A204.1 (cell line): ENCODE measurements at regions not wholly inside any gene's neighbourhood (a gene's known extent, or its start where the extent isn't known, plus 50 kb on each side); places are given as distances from the start of the nearest gene placed in this dataset.

Experiments used
- FAIRE-seq: peaks from 2 replicates; lab custom pipeline; 2012; peaks lifted over from hg19 to GRCh38; lab: Jason Lieb, UNC

DNA sequence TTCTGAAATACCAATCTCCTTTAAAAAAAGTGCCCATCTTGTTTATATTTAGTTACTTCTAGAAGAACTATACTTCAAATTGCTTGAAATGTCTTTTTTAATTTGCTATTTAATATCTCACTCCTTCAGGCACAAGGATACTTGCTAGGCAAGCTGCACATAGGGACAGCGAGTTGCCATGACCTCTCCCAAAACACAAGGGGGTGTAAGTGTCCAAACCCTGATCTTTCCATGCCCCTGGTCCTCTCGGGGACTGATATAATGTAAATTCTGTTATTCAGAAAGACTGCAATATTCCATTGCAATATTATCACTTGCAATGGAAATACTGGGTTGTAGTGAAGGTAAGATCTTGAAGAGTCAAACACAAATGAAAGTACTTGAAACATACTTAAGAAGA lies 480.4 kb downstream of the CETN3 start:
- FAIRE-seq, result no peak

DNA sequence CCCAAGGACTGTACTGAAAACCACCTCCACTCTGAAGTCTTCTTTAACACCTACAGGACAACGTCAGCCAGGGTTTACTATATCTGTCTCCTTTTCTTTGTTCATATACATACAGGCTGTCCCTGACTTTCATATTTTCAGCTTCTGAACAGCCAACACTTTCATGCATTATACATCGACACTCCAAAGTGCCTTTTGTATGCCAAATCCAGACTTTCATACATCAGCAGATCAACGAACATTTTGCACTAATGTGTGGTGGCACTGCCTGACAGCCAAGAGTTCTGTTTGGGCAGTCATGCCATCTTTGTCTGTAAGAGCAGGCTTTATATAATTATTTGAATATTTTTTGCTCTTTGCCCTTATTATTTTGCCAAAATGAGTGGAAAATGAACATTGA lies 487.4 kb downstream of the CETN3 start:
- no peak for FAIRE-seq

DNA sequence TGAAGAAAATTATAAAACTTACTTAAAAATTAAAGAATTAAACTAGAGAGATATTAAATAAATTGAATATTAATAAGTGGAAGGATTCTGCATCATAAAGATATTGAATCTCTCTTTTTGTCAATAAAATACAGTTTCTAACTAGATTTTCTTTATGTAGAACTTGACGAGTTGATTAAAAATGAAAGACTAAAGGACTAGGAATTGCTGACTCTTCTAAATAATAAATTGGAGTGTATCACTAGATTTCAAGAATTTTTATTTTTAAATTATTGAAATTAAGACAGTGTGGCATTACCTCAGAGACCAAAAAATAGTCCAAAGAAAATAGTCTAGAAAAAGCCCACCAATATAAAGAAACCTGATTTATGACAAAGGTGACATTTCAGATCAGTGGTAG lies 492.4 kb downstream of the CETN3 start:
- FAIRE-seq, result peak; percentile 47

DNA sequence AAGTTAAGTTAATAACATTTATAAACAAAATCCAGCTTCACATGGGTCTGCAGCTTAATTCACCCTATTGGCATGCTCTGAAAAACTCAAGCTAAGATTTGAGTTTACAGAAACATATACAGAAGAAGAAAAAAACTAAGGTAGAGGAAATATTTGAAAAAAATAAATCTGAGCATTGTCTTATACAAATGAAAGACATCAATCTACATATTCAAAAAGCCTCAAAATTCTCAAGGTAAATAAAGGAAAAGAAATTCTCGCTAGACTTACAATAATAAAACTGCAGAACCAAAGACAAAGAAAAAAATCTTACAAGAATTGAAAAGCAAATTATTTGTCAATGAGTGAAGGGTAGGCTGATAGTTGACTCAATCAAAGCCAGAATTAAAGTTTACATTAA lies 493.4 kb downstream of the CETN3 start:
- no peak for FAIRE-seq

DNA sequence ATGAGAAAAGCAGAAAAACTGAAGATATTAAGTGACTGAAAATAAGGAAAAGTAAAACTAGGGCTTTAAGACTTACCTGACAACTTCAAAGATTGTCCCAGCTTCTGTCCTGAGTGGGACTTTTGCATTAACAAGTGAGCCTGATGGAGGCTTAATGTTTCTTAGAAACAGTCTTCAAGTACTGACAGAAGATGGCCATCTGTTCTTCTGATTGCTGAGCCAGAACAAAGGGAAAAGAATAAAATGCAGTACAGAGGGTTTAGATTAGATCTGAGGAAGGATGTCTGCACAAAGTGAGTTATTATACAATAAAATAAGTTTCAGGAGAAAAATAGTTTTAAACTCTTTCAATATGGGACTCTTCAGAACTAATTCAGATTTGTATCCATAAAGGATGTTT lies 500.7 kb downstream of the CETN3 start:
- FAIRE-seq, result no peak

DNA sequence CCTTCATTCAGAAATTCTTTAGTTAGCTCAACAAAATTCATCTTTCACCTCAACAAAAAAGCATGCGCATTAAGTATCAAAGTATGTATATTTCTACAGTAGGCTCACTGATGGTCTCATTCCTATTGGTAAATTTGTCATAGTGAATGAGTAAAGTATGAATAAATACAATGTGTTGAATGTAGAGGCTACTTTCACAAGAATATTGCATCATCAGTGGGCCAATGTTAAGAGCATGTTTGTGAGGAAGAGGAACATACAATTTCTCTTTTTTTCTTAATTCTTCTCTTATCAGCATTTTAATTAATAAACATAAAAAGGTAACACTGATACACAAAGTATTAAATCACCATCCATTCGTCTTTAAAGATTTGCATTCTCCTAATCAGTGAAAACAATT lies 505.1 kb downstream of the CETN3 start:
- no peak for FAIRE-seq

DNA sequence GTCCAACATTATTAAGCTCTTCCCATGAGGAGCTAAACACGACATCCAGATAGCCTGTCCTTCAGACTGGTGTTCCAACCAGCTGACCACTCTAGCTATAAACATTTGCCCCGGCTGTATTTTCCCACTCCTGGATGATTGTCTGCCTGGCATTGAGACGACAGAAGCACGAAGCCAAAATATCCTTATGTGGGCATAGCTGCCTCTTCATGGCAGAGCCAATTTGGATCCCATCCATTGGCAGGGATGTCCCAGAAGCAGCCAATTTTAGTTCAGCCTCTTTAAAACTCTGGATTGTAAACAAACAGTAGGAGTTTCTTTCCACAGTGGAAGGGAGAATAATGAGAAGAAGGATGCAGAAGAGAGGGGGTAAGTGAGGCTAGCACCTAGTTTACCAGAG lies 507.6 kb downstream of the CETN3 start:
- FAIRE-seq, result no peak

DNA sequence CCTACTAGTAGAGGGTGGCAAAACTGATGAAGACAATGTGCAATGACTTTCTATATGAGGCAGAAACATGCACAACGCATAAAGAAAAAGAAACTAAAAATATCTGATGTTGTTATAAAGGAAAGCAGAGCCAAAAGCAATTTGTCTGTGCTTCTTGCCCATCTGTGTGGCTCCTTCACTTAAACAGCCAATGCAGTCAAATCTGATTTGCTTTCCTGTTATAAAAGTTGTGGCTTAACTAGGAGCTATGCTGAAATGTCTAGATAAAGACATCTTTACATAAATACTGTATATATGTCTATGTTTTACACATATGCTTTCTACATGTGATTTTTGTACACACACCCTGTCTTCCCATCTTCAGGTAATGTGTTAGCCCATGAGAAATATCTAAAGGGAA lies 508.2 kb downstream of the CETN3 start:
- no peak for FAIRE-seq

DNA sequence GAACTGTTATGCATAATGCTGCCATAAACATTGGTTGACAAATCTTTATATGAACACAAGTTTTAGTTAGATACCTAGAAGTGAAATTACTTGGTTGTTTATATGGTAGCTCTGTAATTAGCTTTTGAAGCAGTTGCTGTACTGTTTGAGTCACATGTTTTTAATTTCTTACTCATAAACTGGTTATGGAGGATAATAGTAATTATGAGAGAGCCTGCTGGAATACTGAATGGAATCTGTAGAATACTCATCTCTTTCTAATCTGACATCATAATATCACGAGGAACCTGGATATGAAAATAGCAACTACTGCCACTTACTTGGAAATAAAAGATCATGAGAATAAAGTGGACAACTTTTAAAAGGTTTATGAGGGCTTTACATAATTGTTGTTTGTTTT lies 509.2 kb downstream of the CETN3 start:
- FAIRE-seq, result no peak

DNA sequence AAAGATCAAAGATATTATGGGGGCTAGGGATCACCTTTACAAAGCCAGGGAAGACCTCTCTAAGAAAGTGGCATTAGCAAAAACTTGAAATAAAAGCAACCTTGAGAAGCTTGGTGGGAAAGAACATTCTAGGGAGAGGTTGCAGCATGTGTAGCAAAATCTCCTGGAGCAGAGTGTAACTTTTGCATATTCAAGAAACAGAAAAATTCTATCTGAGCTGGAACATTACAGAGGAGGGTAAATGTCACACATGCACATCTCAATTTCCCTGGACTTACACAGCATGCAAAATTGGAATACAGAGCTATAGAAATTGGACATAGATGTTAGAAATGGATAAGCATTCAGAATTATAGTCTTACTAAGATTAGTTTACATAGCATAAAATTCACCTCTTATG lies 510.0 kb downstream of the CETN3 start:
- FAIRE-seq, result no peak

DNA sequence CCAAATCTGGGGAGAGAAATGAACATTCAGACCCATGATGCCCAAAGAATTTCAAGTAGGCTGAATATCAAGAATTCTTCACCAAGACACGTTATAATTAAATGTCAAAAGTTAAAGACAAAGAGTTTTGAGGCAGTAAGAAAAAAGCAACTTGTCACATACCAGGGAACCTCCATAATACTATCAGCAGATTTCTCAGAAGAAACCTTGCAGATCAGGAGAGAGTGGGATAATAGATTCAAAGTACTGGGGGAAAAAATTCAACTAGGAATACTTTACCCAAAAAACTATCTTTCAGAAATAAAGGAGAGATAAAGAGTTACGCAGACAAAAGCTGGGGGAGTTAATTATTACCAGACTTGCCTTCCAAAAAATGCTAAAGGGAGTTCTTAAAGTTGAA lies 516.0 kb downstream of the CETN3 start:
- FAIRE-seq, result no peak

DNA sequence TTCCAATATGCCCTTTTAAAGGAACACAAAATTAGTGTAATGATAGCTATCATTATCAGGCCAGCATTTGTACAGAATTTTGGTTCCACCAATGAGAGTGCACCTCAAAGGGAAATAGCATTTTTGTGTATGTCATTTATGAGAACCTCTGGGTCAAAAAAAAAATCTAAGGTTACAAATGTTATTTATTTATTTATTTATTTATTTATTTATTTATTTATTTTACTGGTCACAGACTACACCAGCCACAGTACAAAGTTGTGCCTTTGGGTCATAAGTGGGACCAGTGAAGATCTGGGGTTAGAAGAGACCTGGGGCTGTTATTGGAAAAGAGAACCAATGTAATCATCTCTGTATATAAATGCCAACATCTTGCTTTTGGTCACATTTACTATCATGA lies 523.9 kb downstream of the CETN3 start:
- no peak for FAIRE-seq

DNA sequence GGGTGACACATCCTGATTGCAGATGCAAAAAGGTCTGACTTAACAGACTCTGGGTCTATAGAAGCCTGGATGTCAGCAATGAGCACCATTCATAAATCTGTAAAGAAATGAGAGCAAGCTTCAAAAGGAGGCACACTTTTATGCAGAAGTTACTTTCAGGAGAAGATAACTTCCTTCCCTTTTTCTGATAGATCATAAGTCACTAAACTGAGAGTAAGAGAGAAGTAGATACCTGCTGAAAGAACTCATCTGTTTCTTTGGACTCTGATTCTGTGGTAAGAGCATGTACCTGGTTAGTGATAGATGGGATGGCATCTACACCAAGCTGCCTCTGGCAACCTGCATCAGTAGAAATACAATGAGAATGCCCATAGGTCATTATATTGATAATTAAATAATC lies 525.6 kb downstream of the CETN3 start:
- FAIRE-seq, result no peak

DNA sequence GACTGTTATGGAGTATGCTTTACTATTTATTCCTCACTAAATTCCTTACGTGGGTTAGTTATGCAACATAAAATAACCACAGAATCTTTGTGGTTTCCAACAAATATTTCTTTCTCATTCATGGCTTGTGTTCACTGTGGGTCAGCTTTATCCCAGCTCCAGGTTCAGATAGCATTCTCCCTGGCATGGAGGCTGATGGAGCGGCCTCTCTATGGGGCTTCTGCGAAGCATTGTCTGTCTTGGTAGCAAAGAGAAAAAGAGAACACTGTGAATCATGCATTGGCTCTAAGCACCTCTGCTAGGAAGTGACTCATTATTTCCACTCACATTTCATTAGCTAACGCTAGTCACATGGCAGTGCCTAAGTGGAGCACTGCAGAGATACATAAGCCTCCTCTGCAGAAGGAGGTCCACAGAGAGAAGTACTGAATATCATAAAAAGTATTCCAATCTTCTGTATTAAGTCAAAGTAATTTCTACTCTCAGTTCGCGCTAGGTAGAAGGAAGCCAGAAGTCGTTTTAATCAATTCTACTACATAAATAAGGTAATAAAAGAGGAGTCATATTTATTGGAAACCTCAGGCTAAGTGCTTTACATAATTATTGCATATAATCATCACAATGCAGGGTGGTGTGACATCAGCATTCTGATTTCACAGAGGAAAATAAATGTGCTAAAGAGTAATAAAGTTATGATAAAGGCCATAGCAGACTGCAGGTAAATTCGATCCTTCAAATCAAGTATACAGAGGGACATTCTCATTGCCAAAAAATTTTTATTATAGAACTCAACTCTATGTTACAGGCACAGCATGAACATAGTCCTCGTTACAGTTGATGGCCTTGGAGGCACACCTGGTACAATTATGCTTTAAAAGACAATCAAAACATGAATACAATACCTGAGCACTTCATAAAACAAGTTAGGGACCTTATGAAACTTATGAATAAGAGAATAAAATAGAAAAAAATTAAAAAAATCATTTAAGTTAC lies 531.1 kb downstream of the CETN3 start:
- FAIRE-seq, result no peak

DNA sequence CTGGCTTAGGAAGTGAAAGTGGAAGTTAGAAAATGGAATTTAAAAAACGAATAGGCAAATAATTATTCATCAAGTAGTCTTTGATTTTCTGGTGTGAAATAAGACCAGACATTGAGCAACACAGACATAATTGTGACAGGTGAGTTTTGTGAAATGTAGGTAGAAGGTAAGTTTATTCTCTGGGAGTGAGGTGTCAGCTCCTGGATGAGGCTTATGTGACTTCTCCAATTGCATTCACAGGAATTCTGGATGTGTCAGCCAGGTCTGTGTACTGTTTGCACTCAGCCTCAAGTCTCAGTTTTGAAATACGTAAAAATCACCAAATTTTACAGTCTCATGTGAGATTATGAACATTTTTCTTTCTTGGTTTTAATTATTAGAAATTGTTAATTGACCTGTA lies 537.6 kb downstream of the CETN3 start:
- no peak for FAIRE-seq

DNA sequence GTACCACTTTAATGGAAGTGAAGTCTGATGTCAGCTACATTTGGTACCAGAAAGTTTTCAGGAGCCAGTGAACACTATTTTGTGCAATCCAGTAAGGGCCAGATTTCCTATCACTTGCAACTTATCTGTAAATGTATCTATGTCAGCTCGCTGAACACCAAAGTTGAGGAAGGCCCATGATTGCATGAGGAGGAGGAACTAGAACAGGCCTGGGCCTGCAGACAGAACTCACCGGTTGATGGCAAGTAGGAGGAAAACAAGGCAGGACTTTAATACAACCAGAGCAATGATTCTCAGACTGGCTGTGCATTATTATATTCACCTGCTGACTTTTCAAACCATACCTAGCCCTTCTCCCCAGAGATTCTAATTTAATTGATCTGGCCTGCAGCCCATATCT lies 540.2 kb downstream of the CETN3 start:
- FAIRE-seq, result no peak

DNA sequence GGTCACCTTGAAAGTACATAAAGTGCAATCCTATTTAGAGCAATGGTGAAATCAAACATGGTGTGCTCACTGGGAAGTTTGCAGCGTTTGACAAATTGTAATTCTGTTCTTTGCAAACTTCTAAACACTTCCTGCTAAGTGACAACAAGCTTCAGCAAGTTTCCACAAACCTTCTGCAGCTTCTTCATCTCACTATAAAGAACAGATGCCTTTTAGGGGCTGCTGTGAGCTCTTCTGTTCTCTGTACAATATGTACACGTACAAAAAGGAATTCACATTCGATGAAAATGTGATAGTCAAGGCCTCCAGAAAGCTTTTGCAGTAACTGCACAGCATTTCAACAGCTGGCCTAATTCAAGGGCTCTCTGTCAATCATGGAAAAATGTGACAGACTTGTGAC lies 543.1 kb downstream of the CETN3 start:
- no peak for FAIRE-seq

DNA sequence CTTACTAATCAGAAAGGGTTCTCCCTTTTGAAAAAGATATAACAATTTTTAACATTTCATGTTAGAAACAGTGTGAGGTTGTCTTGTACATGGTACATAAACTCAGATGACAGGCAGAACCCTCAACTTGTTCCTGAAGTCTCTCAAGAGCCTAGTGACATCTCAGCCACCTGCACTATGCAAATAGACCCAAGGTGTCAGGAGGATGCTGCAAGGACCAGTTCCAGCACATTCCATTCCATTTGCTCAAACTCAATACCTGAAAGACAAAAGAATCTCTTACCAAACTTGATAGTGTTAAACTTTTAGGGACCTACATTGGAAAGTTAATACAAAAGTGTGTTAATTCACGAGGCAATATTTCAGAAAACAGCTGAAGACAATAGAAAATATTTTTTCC lies 544.6 kb downstream of the CETN3 start:
- no peak for FAIRE-seq

DNA sequence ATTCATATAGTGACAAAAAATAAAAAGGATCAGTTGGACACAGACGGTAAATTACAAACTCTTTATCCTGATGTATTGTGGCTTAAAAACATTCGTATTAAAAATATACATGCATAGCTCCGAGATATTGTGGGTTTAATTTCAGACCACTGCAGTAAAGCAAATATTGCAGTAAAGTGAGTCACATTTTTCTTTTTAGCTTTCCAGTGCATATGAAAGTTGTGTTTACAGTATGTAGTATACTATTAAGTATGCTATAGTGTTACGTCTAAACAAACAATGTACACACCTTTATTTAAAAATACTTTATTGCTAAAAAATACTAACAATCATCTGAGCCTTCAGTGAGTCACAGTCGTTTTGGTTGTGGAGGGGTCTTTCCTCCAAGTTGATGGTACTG lies 551.8 kb downstream of the CETN3 start:
- FAIRE-seq, result no peak

DNA sequence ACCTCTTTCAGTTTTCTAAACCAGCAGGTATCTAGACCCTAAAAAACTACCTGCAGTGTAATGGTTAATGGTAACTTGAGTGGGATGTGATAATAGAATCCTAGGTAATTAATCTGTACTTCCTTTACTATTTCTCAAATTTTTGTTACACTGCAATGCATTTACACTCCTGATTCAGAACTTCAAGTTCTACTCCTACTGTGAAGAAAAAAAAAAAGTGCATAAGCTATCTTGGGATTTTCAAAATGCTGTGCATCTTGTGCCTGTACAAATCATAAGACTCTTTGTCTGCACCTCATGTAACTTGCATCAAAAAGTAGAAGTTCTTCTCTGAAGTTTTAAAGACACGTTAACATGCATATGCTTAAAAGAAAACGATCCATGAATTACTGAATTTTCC lies 554.1 kb downstream of the CETN3 start:
- no peak for FAIRE-seq

DNA sequence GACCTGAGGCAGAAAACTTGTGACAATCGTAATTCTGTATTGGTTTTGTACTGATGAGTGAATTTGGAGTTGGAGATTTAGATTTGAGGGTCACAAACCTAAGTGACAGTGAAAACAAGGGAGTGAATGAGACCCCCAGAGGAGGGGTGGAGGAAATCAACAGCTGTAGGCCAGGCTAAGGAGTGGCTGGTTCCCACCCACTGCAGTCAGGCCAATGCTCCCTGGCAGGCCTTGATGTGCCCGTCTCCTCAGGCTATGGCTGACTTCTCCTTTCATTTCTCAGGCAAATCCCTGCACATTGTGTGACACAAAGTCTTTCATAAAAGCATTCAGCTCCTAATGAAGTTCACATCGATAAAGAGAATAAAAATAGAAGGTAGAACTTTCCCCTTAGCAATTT lies 557.6 kb downstream of the CETN3 start:
- no peak for FAIRE-seq

DNA sequence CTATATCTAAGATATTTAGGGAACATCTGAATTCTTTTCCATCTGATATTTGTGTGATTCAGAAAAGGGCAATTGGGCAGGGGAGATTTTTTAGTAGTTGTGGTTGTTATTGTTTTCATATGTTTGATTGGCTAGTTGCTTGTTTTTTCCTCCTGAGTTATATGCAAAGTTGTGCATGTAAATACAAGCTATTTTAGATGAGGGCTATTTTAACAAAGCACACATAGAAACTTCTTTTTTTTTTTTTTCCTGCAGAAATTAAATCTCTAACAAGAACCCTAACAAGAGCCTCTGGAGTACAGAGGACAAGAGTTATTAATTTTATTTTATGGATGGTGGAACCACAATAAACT lies 559.1 kb downstream of the CETN3 start:
- no peak for FAIRE-seq

DNA sequence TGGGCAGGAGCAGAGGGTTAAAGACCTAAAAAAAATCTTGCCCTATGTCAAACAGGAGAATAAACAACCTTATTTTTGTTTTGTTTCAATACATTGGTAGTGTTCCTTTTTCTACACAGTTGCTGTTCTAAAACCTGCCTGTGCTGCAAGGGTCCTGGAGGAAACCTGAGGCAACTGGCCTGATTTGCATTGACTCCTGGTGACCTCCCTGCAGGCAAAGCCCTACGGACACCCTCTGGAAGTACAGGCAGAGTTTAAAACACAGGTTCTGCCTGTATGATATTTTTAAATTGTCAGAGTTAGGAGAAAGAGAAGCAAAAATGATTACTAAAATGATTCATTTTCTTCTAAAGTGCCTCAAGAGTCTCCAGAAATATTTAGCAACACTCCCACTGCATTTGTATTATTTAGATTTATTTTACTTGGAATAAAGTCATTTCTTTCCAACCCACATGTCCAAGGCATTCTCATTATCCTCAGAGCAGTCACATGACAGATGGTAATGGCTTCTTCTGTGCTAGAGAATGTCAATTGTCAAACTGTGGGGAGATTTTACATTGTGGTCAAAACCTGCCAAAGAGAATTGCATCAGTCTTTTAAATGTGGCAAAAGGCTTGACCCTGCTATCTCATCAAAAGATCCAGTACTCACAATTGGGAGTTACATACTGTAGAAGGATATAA lies 559.6 kb downstream of the CETN3 start:
- FAIRE-seq, result no peak

DNA sequence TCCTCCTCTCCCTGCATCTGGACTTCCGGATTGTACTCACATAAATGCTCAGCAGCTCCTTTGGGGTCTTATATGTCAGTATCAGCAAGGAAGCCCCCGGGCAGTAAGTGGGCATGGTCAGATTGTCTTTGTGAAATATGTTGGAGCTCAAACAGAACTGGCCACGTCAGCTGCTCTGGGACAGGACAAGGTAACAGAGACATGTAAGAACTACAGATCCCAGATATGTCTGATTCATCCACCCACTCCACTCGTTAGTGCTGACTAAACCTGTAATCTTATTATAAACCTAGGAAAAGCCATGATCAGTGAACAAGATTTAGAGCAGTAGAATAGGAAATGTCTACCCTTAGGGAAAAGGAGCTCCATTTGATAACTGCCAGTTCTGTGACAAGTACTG lies 561.8 kb downstream of the CETN3 start:
- FAIRE-seq, result no peak
